SK-N-SH (cell line): ENCODE measurements at regions not wholly inside any gene's neighbourhood (a gene's known extent, or its start where the extent isn't known, plus 50 kb on each side); places are given as distances from the start of the nearest gene placed in this dataset.

ENCODE experiments used
- CTCF ChIA-PET: fragments of 300-600, 350-600 bp; formaldehyde crosslinking; extraction: SDS; loops from one replicate; lab custom pipeline; 2021; lab: Yijun Ruan, JAX
- POLR2A ChIA-PET: fragments of 350-600 bp; sonication (Branson Sonifier 250); formaldehyde crosslinking; extraction: SDS; loops from one replicate; lab custom pipeline; 2020; ENCODE audit warnings: antibody characterized with exemption, inconsistent platforms; lab: Yijun Ruan, JAX
- DNase-seq: peaks from one replicate; pipeline ENCODE4 v3.0.0; 2012
- H2AFZ ChIP-seq: fragments of 200-600 bp; sonication (generic); 2 replicates; pipeline ENCODE4 v1.8.1; 2016; ENCODE audit warnings: antibody characterized with exemption, mild to moderate bottlenecking, low read depth
- H3F3A ChIP-seq: fragments of 200-600 bp; sonication (generic); replicated peaks from 2 replicates; pipeline ENCODE3; 2016; ENCODE audit warnings: antibody characterized with exemption, mild to moderate bottlenecking; ENCODE audit not compliant: insufficient read depth
- H3K27ac ChIP-seq, 2 experiments: fragments of 200-500 bp in 1 of 2; fragments of 200-600 bp in 1 of 2; sonication (Bioruptor generic) in 1 of 2; sonication (generic), shearing (Covaris generic) in 1 of 2; 2 replicates each; pipeline versions ENCODE4 v1.5.1 to v1.6.1; 2014 to 2016; ENCODE audit warnings: low read depth in 2 of 2, inconsistent platforms in 1 of 2, low read length in 1 of 2, mild to moderate bottlenecking in 1 of 2, mixed read lengths in 1 of 2
- H3K27me3 ChIP-seq: fragments of 200-600 bp; sonication (generic), shearing (Covaris generic); 2 replicates; pipeline ENCODE4 v1.6.1; 2016; ENCODE audit warnings: mixed run types; ENCODE audit not compliant: insufficient read depth
- H3K36me3 ChIP-seq, 2 experiments: fragments of 200-500 bp in 1 of 2; fragments of 200-600 bp in 1 of 2; sonication (Bioruptor generic) in 1 of 2; sonication (generic) in 1 of 2; replicated peaks in 1 of 2; 2 replicates each; pipeline versions ENCODE3 to v1.5.1; 2014 to 2016; ENCODE audit warnings: low read length in 1 of 2, mild to moderate bottlenecking in 1 of 2; ENCODE audit not compliant: insufficient read depth in 2 of 2, control insufficient read depth in 1 of 2
- H3K4me1 ChIP-seq, 2 experiments: fragments of 200-500 bp in 1 of 2; fragments of 200-600 bp in 1 of 2; sonication (Bioruptor generic) in 1 of 2; sonication (generic), shearing (Covaris generic) in 1 of 2; 2 replicates each; pipeline versions ENCODE4 v1.5.1 to v1.6.1; 2014 to 2016; ENCODE audit warnings: low read depth in 1 of 2, low read length in 1 of 2, mixed run types in 1 of 2; ENCODE audit not compliant: insufficient read depth in 2 of 2, control insufficient read depth in 1 of 2
- H3K4me2 ChIP-seq: fragments of 200-600 bp; sonication (generic), shearing (Covaris generic); 2 replicates; pipeline ENCODE4 v1.6.1; 2017; ENCODE audit warnings: mixed run types
- H3K4me3 ChIP-seq, 2 experiments: fragments of 200-500 bp in 1 of 2; fragments of 200-600 bp in 1 of 2; sonication (Bioruptor generic) in 1 of 2; sonication (generic), shearing (Covaris generic) in 1 of 2; 2 replicates each; pipeline versions ENCODE4 v1.5.1 to v1.8.1; 2014 to 2016; ENCODE audit warnings: low read depth in 2 of 2, inconsistent platforms in 1 of 2, low read length in 1 of 2, mild to moderate bottlenecking in 1 of 2, mixed read lengths in 1 of 2, moderate library complexity in 1 of 2
- H3K79me2 ChIP-seq: fragments of 200-600 bp; sonication (generic); 2 replicates; pipeline ENCODE4 v1.8.1; 2017; ENCODE audit warnings: mild to moderate bottlenecking; ENCODE audit not compliant: insufficient read depth
- H3K9ac ChIP-seq: fragments of 200-600 bp; sonication (generic); 2 replicates; pipeline ENCODE4 v1.6.1; 2017; ENCODE audit warnings: mixed run types
- H3K9me2 ChIP-seq: fragments of 200-600 bp; sonication (generic); 2 replicates; pipeline ENCODE4 v1.6.1; 2017; ENCODE audit warnings: mixed run types
- H3K9me3 ChIP-seq: fragments of 200-600 bp; sonication (generic); 2 replicates; pipeline ENCODE4 v1.6.1; 2017; ENCODE audit warnings: mixed run types, mild to moderate bottlenecking, moderate library complexity
- H4K20me1 ChIP-seq: fragments of 200-600 bp; sonication (generic); 2 replicates; pipeline ENCODE4 v1.6.1; 2017; ENCODE audit warnings: mild to moderate bottlenecking, mixed run types; ENCODE audit not compliant: insufficient read depth
- CHD2 ChIP-seq: fragments of 150-350 bp; IDR thresholded peaks from 2 replicates; pipeline ENCODE4 v1.6.1; 2018; ENCODE audit warnings: low read length; ENCODE audit not compliant: partially characterized antibody
- GABPA ChIP-seq: IDR thresholded peaks from 2 replicates; pipeline ENCODE4 v1.4.0; 2012; ENCODE audit warnings: low read depth, mild to moderate bottlenecking
- NRF1 ChIP-seq: IDR thresholded peaks from 2 replicates; pipeline ENCODE4 v1.6.1; 2012; ENCODE audit warnings: low read depth, mild to moderate bottlenecking, low read length
- POLR2AphosphoS5 ChIP-seq: IDR thresholded peaks from 2 replicates; pipeline ENCODE4 v1.6.1; 2012; ENCODE audit warnings: low read depth, low read length
- RAD21 ChIP-seq: IDR thresholded peaks from 2 replicates; pipeline ENCODE4 v1.6.1; 2012; ENCODE audit warnings: mild to moderate bottlenecking, low read length
- RCOR1 ChIP-seq: fragments of 150-350 bp; IDR thresholded peaks from 2 replicates; pipeline ENCODE4 v1.6.1; 2017; ENCODE audit warnings: antibody characterized with exemption, low read length
- RFX5 ChIP-seq: IDR thresholded peaks from 2 replicates; pipeline ENCODE4 v1.6.1; 2012; ENCODE audit warnings: mild to moderate bottlenecking, improper control_type of control experiment, low read length
- RXRA ChIP-seq: IDR thresholded peaks from 2 replicates; pipeline ENCODE4 v1.4.0; 2012; ENCODE audit warnings: low read depth, mild to moderate bottlenecking, borderline replicate concordance
- SMC3 ChIP-seq: IDR thresholded peaks from 2 replicates; pipeline ENCODE4 v1.6.1; 2012; ENCODE audit warnings: low read depth, low read length, improper control_type of control experiment
- TAF1 ChIP-seq: IDR thresholded peaks from 2 replicates; pipeline ENCODE4 v1.6.1; 2012; ENCODE audit warnings: low read depth, mild to moderate bottlenecking, low read length, moderate library complexity, borderline replicate concordance
- TCF12 ChIP-seq: IDR thresholded peaks from 2 replicates; pipeline ENCODE4 v1.4.0; 2012
- TEAD4 ChIP-seq: IDR thresholded peaks from 2 replicates; pipeline ENCODE4 v1.4.0; 2012; ENCODE audit warnings: mild to moderate bottlenecking, borderline replicate concordance; ENCODE audit not compliant: insufficient read depth
- ZBTB33 ChIP-seq: IDR thresholded peaks from 2 replicates; pipeline ENCODE4 v1.4.0; 2012; ENCODE audit warnings: low read depth, borderline replicate concordance
- WGBS: methylation state at CpG from one replicate; pipeline ENCODE4 v1.1.6; 2017; ENCODE audit warnings: low lambda C conversion rate; 5-methylcytosine and 5-hydroxymethylcytosine counted together
- TF ChIP-seq, protein P1 (sequence below): IDR thresholded peaks from 2 replicates; pipeline ENCODE4 v1.6.1; 2012; ENCODE audit warnings: mild to moderate bottlenecking, low read depth, low read length, moderate library complexity
- TF ChIP-seq, protein P2 (sequence below): IDR thresholded peaks from 2 replicates; pipeline ENCODE4 v1.4.0; 2012; ENCODE audit warnings: low read depth

- no peak for TF ChIP-seq TAF1
These were observed 878.4 kb upstream of the FRG1 start (continued) for GRCh38 chr4:189062047-189062820.

DNA sequence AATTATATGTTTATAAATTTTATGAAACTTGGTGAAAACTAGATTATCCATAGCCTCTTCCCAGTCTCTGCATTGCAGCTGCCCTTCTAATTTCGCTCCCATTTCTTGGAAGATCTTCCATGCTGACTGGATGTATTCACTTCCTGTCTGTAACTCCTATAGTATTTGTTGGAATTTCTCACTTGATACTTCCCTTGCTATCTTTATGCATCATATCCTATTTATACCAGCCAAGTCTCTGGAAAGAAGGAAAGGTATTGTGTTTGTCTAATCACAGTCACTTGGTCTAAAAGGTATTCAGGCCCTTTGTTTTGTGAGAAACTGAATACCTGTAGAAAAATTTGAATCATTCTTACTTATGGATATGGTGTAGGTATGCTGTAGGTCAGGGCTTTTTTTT, 870.9 kb upstream of the FRG1 start:
- H3K4me1 ChIP-seq, result no peaks in the 10 kb centered on the region; a peak in 2 of 4 replicates
- no peaks in the 10 kb centered on the region for H3K36me3 ChIP-seq
- WGBS, result 25% methylated on average over 1 of the region's 1 CpG
- no peak overlapping the region for H2AFZ ChIP-seq
- no peaks in the 10 kb centered on the region for H3K9me3 ChIP-seq
- H3K9me2 ChIP-seq, result no peaks in the 10 kb centered on the region
- CTCF ChIA-PET, result no interaction called here
- DNase-seq, result no peak
- no peaks in the 10 kb centered on the region for H4K20me1 ChIP-seq
- H3K9ac ChIP-seq, result no peak overlapping the region
- POLR2A ChIA-PET, result no interaction called here
- H3K79me2 ChIP-seq, result no peaks in the 10 kb centered on the region
- H3F3A ChIP-seq, result no peaks in the 10 kb centered on the region
- no peak overlapping the region for H3K4me3 ChIP-seq
- H3K4me2 ChIP-seq, result no peak overlapping the region
- H3K27me3 ChIP-seq, result no peaks in the 10 kb centered on the region
- no peak overlapping the region for H3K27ac ChIP-seq
- TF ChIP-seq TCF12 (no peak), POLR2AphosphoS5 (no peak), ZBTB33 (no peak), TAF1 (no peak), RFX5 (no peak), RCOR1 (no peak), GABPA (no peak), TEAD4 (no peak), SMC3 (no peak), RAD21 (no peak), CHD2 (no peak), RXRA (no peak), NRF1 (no peak)
- TF ChIP-seq, protein P1, sequence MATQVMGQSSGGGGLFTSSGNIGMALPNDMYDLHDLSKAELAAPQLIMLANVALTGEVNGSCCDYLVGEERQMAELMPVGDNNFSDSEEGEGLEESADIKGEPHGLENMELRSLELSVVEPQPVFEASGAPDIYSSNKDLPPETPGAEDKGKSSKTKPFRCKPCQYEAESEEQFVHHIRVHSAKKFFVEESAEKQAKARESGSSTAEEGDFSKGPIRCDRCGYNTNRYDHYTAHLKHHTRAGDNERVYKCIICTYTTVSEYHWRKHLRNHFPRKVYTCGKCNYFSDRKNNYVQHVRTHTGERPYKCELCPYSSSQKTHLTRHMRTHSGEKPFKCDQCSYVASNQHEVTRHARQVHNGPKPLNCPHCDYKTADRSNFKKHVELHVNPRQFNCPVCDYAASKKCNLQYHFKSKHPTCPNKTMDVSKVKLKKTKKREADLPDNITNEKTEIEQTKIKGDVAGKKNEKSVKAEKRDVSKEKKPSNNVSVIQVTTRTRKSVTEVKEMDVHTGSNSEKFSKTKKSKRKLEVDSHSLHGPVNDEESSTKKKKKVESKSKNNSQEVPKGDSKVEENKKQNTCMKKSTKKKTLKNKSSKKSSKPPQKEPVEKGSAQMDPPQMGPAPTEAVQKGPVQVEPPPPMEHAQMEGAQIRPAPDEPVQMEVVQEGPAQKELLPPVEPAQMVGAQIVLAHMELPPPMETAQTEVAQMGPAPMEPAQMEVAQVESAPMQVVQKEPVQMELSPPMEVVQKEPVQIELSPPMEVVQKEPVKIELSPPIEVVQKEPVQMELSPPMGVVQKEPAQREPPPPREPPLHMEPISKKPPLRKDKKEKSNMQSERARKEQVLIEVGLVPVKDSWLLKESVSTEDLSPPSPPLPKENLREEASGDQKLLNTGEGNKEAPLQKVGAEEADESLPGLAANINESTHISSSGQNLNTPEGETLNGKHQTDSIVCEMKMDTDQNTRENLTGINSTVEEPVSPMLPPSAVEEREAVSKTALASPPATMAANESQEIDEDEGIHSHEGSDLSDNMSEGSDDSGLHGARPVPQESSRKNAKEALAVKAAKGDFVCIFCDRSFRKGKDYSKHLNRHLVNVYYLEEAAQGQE, result no peak
- TF ChIP-seq, protein P2, sequence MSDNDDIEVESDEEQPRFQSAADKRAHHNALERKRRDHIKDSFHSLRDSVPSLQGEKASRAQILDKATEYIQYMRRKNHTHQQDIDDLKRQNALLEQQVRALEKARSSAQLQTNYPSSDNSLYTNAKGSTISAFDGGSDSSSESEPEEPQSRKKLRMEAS, result no peak
